NCI-H510A treated with DMSO at 0.1 percent for 48 hours (cell line): ENCODE measurements at regions not wholly inside any gene's neighbourhood (a gene's known extent, or its start where the extent isn't known, plus 50 kb on each side); places are given as distances from the start of the nearest gene placed in this dataset.
"Not testable (repeated sequence)": the region's sequence is repeated elsewhere in the genome, so short reads cannot be mapped to it uniquely, and the experiment has no call there.

Source experiments
- DNase-seq: peaks from one replicate; lab custom pipeline; 2025; lab: John Stamatoyannopoulos, UW

DNA sequence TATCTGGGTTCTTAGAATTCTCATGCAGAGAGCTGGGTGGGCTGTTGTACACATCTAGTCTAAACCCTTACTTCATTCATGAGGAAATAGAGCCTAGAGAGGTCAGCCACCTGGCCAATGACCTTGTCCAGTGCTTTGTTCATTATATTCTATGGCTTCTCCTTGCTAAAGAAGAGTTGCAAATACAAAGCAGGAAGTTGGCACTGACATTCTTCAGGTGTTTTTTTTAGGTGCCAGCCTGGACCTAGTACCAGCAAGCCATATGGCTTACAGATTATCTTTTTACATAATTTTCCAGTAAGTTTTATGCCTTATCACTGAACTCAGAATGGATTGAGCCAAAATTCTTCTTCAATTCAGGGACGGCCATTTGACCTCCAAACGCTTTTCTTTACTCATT, 54.7 kb upstream of the PGM2 start:
- no peak for DNase-seq

DNA sequence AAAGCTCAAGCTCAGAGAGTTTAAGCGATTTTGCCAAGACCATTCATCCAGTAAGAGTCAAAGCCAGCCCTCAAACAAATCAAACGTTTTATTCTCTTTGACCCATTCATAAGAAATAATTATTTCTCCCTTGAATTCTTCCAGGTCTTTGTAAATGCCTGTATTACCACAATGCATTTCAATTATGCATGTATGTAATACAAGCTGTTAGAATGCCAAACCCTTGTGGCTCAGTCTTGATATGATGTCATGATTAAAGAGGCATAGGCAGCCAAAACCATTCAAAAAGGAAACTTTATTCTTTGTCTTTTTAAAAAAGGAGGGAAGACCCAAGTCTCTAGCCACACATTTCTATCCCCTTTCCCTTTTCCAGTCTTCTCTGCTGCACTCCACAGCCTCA, 56.5 kb upstream of the PGM2 start:
- DNase-seq = no peak

DNA sequence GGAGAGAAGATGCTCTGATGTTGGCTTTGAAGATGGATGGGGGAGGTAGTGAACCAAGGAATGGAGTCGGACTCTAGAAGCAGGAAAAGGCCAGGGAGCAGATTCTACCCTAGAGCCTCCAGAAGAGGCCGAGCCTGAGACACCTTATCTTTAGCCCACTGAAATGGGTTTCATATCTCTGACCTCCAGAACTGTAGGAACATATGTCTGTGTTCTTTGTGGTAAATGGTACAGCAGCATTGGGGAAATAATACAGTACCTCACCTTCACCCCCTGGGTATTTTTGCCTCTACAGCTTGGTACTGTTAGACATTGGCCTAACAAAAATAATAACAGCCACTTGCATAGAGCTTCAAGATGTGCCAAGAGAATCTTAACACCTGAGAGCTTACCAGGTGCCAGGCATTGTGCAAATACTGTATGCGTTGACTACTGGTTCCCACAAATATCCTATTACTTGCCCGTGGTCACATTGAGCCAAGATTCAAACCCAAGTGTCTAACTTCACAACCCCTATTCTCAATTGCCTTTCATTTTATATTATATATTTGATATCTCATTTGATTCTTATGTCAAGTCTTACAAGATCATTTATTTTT, 57.0 kb upstream of the PGM2 start:
- no peak for DNase-seq

DNA sequence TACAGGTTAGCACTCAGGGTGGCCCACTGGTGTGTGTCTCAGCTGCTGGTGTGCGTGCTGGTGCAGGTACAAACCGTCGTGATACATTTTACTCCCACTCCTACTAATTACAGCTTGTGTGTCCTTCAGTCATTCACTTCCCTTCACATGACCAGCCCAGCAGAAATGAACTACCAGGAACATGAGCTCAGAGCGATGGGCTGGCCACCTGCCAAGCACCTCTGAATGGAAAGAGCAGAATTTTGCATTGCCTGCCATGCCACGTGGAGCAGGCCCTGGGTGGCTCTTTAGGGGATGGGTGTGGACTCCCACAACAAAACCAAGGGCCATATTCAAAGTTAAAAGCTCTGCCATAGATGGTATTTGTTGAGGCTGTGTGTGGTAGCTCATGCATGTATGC, 58.9 kb upstream of the PGM2 start:
- DNase-seq = peak; percentile 48

DNA sequence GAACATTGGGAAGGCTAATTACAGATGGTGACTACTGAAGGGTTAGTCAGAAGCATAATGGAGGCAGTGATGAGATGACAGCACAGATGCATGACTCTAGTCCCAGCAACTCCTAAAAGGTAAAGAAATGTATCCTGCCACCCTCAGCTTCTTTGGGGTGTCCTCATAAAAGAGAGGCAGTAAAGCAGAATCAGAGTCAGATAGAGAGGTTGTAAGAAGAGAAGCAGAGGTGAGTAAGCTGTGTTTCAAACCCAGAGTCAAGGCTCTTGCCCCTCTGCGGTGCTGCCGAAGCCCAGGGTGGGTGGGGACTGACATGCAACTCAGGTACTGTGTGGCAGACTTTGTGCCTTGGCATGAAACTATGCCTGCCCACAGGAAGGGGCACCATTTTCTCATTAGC, 59.5 kb upstream of the PGM2 start:
- no peak for DNase-seq

DNA sequence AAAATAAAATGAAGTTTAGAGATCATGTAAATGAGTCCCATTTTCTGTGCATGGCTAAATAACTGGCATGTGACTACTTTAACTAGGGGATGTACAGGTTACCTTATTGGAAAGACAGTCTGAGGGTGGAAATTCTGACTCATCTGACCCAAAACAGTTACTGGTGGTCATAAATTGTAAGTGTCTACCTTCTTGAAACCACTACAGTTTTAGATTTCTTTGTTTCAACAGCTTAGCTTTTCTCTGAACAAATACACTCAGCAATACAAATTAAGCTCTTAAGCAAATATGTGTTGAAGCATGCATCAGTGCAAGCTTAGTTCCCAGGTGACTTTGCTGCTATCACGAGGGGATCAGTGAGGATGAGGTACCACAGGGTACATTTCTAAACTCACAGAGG, 60.7 kb upstream of the PGM2 start:
- DNase-seq = peak; percentile 62

DNA sequence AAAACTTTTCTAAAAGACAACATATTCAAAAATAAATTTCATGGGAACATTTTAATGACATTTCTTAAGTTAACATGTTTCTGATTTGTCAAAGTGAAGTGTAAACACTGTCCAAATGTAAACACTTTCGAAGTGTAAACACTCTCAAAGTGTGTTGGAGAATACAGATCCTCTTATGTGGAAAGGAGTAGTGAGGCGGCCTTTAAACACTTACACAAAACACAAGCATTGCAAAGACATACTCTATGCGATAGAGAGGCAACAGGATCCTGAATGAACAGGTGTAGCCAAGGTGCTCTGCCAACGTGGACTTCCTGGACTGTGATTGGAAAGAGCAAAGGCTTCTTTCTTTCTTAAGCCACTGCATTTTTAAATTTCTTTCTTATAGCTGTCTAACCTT, 62.7 kb upstream of the PGM2 start:
- DNase-seq = peak; percentile 55

DNA sequence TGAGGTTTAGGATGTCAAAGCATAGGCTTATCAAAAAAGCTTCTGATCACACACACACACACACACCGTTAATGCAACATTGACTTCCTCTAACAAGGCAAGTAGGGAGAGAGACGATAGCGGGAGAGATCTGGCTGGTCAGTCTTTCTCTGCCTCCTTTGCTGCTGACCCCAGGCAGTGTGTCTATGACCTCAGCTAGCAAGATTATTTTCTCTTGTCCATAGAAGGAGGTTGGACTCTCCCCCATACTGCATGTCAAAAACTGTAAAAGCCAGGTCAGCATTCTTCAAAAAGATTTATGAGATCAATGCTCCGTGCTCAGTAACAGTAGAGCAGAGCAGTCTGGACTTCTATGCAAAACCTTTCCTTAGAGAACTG, 63.5 kb upstream of the PGM2 start:
- no peak for DNase-seq

DNA sequence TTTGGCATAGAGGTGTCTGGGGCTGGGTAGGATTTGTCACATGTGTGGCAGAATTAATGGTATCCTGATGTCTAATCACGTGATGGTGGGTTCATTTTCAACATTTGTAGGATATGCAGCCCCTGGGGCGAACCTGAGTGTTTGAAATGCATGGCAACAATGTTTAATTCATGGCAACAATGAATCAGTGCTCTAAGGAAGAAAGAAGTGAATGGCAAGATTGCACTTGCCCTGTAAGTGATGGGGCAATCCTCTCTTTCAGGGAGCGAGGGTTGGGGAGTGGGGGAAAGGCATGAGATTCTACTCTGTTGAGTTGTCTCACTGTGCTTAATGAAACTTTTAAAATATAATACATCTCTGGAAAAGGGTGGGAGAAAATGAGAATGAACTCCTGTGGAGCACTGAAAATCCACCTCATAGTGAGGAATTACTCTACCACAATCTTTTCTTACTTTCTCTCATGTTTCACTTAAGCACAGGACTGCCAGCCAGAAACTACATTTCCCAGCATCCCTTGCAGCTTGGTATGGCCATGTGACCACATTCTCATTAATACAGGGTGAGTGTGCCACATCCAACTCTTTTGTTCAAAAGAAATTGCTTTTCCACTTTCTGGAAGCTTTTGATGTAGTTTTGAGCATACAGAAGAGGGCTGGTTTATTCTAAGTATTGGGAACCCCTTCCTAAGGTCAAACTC, 64.0 kb upstream of the PGM2 start:
- DNase-seq = no peak

DNA sequence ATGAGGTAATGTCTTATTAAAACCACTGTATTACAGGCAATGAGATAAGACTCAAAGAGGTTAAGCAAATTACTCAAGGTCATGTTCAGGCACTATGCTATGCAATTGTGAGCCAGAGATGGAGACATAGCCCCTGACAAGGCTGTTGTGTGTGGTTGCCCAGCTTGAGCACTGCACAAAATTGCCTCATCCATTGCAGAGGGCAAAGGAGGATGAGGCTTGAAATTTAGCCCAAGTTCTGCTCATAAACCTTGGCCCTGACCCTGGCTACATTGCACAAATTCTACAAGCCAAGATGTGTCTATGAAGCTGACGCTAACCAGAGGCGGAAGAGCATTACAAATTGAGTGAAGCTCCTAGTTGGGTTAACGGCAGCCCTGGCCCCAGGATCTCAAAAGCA, 65.6 kb upstream of the PGM2 start:
- no peak for DNase-seq

DNA sequence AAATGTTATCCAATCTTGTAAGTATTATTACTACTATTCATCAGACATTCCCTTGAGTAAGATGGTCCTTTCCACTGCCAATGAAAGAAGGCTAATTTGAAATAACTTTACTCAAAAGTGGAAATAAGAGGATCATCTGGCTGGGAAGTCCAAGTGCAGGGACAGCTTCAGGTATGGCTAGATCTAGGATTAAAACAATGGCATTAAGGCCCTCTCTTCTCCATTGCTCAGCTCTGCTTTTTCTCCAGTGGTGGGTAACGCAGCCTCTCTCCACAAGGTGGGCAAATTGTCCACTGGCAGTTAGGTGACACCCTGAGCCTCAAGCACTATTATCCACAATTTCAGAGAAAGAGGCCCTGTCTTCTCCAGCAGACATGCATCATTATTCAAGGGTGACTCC, 66.7 kb upstream of the PGM2 start:
- DNase-seq = no peak

DNA sequence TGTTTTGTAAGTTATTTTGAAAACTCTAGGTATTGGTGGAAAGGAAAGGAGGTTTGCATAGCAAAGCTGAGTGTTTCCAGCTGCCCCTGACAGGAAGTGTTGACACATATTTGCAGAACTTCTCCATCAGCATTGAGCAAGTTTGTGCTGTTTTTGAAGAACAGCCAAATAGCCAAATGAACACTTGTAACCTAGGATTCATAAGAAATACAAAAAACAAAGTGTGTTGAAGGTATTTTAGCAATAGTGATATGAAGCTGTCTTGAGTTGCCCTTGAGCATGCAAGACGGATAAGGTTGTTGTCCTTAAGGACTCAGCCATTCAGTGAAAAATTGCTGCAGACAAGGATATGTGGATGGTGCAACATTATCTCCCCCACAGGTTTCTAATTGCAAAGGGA, 68.3 kb upstream of the PGM2 start:
- DNase-seq = no peak

DNA sequence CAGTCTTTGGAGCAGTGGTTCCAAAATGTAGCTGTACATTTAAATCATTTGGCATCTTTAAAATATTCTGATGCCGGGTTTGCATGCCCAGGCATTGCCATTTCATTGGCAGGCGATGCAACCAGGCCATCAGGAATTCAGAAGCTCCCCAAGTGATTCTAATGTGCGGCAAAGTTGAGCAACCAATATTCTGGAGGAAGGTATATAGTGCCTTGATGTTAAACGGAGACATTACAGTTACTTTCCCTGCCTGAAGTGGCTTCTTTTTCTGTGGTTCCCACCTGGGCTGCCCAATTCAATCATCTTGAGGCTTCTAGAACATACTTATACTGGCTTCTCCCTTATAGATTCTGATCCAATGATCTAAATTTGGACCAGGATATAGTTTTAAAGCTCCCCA, 68.7 kb upstream of the PGM2 start:
- no peak for DNase-seq

DNA sequence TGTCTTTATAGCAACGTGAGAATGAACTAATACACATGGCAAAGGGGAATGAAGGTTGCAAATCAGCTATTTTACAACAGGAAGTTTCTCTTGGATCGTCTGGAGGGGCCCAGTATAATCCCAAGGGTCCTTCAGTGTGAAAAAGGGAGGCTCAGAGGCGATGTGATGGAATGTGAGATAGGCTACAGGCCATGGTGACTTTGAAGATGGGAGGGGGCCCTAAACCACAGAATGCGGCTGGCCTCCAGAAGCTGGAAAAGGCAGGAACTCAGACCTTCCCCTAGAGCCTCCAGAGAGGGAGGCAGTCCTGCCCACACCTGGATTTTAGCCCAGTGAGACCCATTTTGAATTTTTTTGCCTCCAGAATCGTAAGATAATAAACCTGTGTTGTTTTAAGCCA, 69.4 kb upstream of the PGM2 start:
- no peak for DNase-seq

DNA sequence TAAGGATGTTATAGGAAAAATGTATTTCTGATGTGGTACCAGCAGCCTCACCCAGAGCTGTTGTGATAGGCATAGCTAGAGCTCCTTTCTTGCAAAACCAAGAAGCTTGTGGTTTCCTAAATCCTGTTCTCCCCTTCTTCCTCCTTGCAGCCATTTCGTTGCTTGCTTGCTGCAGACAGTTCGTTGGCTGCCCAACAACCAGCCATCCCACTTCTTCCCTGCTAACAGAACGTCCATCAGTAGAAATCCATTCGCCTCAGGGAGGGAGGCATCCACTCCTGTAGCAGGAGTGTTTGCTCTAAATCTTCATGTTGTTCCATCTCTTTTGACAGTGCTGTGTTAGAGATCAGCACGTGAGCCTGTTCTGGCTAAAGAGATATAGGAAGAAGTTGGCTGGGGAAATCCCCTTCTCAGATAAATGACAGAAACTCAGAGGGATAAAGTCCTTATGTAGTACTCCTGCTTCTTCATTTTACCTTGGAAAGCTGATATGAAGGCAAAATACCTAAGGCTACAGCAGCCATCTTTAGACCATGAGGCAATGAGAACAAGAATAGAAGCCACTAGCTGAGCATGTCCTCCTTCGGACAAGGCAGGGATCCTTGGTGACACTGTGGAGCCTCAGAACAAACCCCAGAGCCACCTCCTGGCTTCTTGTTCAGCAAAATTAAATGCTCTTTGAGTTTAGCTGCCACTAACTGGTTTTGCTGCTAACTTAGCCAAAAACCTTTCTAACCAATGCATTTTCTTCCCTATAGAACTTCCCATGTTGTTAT, 68.4 kb upstream of the RELL1 start:
- DNase-seq = peak; percentile 26

DNA sequence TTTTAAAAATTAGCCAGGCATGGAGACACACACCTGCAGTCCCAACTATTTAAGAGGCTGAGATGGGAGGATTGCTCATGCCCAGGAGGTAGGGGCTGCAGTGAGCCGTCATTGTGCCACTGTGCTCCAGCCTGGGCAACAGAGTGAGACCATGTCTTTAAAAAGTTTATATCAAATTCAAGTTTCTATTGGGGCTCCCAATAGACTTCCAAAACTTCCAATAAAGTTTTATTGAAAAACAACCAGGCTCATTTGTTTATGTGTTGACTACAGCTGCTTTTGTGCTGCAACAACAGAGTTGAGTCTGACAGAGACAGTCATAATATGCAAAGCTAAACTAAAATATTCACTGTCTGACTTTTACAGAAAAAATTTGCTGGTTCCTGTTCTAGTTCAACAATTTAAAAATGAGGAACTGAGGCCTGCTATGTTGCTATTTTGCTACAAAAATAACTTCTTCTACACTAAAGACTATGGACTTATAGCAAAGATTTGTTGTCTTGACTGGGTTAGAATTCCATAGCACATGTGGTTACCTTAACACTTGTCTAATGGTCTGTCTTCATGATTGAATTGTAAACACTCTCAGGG, 63.3 kb upstream of the RELL1 start:
- DNase-seq = no peak

DNA sequence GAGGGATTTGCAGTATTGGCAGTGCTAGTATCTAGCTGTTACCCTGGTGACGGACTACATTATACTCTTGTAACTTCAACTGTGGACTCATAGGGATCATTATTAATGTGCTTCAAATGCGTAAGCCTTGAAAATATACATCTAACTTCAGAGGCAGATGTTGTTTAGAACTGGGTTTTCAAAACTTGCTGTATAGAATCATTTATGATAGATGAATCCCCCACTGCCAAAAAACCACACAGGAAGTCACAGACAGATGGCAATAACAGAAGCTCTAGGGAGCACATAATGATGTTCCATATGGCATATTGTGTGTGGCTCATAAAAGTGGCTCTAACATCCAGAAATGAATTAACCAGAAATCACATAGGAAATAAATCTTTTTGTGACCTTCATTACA, 62.3 kb upstream of the RELL1 start:
- no peak for DNase-seq

DNA sequence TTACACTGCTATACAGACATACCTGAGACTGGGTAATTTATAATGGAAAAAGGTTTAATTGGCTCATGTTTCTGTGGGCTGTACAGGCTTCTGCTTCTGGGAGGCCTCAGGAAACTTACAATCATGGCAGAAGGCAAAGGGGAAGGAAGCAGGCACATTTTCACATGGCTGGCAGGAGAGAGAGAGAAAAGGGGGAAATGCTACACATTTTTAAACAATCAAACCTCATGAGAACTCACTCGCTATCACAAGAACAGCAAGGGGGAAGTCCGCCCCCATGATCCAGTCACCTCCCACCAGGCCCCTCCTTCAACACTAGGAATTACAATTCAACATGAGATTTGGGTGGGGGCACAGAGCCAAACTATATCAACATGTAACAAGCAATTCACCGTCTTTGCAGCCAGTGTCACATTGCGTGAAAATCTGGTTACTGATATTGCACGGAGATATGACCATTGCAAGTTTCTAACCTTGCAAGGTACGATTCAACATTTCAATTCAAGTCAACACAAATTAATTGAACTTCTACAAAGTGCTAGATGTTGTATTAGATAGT, 61.7 kb upstream of the RELL1 start:
- DNase-seq = no peak

DNA sequence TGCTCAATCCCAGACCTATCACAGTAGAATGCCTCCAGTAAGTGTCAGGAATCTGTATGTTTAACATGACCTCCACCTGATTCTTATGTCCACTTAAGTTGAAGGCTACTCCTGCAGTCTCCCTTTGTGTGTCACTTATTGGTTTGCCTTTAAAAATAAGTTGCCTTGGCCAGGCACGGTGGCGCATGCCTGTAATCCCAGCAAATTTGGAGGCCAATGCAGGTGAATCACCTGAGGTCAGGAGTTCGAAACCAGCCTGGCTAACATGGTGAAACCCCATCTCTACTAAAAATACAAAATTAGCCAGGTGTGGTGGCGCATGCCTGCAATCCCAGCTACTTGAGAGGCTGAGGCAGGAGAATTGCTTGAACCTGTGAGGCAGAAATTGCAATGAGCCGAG, 60.7 kb upstream of the RELL1 start:
- DNase-seq = not testable (repeated sequence)

DNA sequence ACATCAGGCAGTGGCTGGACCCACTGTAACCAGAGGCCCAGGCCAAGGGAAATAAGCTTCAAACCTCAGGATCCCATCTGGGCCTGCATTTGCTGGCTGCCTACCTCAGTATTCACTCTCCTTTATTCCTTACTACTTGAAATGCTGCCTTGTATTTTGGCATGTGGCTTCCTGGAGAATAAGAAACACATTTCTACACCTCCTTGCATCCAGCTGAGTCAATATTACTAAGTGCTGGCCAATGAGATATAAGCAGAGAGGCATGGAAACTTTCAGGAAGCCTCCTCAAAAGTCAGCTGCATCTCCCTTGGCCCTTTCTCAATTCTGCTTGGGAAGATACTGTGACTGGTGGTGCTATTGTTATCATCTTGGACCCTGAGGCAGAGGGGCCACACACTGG, 59.8 kb upstream of the RELL1 start:
- DNase-seq = no peak

DNA sequence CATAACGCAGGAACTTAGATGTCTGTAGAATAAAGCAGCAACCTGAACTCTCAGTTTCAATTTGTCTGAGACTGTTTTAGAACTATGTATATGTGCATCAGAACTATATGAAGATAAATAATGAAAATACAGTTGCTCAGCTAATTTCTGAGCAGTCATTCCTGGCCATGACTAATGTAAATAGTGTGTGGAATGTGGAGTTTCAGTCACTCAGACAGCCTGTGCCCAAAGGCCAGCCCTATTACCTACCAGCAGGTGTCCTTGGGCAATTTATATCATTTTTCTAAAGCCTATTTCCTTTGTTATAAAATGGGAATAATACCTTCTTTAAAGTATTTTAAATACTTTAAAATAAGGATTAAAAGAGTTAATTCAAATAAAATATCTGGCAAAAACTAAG, 56.0 kb upstream of the RELL1 start:
- DNase-seq = no peak

DNA sequence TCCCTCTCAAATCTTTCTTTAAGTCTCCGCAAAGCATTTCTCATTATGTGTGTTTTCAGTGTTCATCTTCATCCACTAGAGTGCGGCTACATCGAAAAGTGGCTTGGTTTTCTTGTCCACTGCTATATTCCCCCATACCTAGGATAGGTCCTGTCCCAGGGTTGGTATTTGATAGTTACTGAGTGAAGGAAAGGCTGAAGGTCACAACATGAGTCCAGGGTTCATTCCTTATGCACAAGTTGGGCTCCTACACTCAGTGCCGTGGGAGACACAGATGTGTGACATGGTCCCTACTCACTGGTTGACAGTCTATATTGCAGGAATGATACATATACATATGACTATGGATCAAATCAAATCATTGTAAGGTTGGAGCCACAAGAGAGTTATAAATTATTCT, 55.4 kb upstream of the RELL1 start:
- no peak for DNase-seq

DNA sequence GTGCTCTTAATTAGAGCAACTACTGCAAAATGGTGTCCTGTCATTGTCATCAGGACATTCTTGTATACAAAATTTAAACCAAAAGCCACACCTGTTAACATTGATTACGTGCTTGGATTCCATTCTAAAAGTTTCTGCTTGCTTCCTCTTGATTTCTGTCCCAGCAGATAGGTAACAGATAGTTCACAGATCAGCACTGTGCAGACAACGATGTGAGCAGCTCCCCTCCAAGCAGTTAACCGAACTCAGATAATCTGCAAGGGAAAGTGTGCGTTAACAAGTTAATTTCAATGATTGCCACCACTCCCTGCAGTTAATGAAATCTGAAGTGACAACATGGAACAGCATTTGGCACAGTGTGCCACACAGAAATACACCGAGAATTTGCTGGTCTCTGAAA, 54.4 kb upstream of the RELL1 start:
- no peak for DNase-seq
